ENCODE measurements at regions not wholly inside any gene's neighbourhood (a gene's known extent, or its start where the extent isn't known, plus 50 kb on each side); places are given as distances from the start of the nearest gene placed in this dataset.

- no peak overlapping the region for H3K4me3 ChIP-seq
- H3K27ac ChIP-seq (replicated peaks), result no peak overlapping the region
- DNase-seq, result no peak
- no peaks in the 10 kb centered on the region for H3K4me1 ChIP-seq
- no peaks in the 10 kb centered on the region for H3K9me3 ChIP-seq (replicated peaks)
- no peaks in the 10 kb centered on the region for H3K27me3 ChIP-seq (ENCODE audit: low read depth)
- intact Hi-C loops (cut with micrococcal nuclease), result no loop called here
- no peak for TF ChIP-seq CTCF (IDR thresholded peaks at IDR 0.05; ENCODE audit: borderline replicate concordance)
- H3K36me3 ChIP-seq, result no peaks in the 10 kb centered on the region
Measured at GRCh38 chrX:9273744-9274143, 191.1 kb upstream of the TBL1X start.

GRCh38 chrX:9278475-9279233 is 186.2 kb upstream of the TBL1X start:
- Histone ChIP-seq H3K27me3 (ENCODE audit: low read depth) (no peaks in the 10 kb centered on the region), H3K4me3 (peak overlapping the region; percentile 17), H3K27ac (replicated peaks) (peak overlapping the region; percentile 5), H3K9me3 (replicated peaks) (no peaks in the 10 kb centered on the region), H3K36me3 (no peaks in the 10 kb centered on the region), H3K4me1 (no peaks in the 10 kb centered on the region)
- no peak for DNase-seq
- no peak for TF ChIP-seq CTCF (IDR thresholded peaks at IDR 0.05; ENCODE audit: borderline replicate concordance)
- intact Hi-C loops (cut with micrococcal nuclease), result no loop called here

DNA sequence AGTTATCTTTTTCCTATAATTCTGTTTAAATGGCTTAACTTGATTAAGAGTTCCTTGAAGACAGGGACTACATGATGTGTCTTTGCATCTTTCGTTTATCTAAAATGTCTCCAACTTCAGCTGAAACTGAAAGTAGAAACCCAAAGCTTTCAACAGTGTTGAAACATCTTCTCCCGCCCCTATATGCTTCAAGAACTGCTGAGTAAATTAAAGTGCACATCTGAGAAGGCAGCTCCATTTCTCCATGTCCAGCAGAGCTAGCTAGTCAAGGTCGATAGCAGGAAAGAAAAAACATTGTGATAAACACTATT is 185.7 kb upstream of the TBL1X start:
- TF ChIP-seq CTCF (IDR thresholded peaks at IDR 0.05; ENCODE audit: borderline replicate concordance), result no peak
- intact Hi-C loops (cut with micrococcal nuclease), result no loop called here
- Histone ChIP-seq H3K4me1 (no peaks in the 10 kb centered on the region), H3K27me3 (ENCODE audit: low read depth) (no peaks in the 10 kb centered on the region), H3K4me3 (peak overlapping the region; percentile 17), H3K27ac (replicated peaks) (peak overlapping the region; percentile 5), H3K36me3 (no peaks in the 10 kb centered on the region), H3K9me3 (replicated peaks) (no peaks in the 10 kb centered on the region)
- no peak for DNase-seq

DNA sequence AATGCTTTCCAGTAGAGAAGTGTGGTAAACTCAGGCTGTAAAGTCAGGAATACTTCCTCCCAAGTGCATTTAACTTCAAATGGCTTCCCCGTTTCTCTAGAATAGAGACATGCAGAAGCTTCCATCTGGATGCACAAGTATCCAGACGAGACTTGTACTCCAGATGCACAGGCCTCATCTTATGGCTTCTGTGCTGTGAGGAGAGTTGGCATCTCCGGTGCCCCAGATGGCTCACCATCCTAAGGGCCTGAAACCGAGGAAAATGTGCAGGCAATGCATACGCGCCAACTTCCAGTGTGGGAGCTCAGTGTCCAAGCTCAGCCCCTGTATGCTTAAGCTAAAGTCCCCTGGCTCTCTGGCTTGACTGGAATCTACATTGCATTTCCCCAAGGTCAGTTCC is 184.0 kb upstream of the TBL1X start:
- no peak for DNase-seq
- Histone ChIP-seq H3K27ac (replicated peaks) (no peak overlapping the region), H3K4me3 (no peak overlapping the region), H3K9me3 (replicated peaks) (no peaks in the 10 kb centered on the region), H3K27me3 (ENCODE audit: low read depth) (no peaks in the 10 kb centered on the region), H3K36me3 (no peaks in the 10 kb centered on the region), H3K4me1 (no peaks in the 10 kb centered on the region)
- no peak for TF ChIP-seq CTCF (IDR thresholded peaks at IDR 0.05; ENCODE audit: borderline replicate concordance)
- intact Hi-C loops (cut with micrococcal nuclease), result no loop called here

DNA sequence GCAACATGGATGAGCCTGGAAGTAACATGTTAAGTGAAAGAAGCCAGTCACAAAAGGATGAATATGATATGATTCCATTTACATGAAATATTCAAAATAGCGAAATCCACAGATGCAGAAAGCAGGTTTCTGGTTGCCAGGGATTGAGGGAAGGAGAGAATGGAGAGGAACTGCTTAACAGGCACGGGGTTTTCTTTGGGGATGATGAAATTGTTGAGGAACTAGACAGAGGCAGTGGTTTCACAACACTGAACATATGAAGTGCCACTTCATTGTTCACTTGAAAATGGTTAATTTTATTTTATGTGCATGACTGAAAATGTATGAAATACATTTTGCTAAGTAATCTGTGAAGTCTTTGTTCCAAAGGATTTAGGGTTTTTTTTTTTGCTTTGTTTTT is 182.5 kb upstream of the TBL1X start:
- intact Hi-C loops (cut with micrococcal nuclease), result no loop called here
- TF ChIP-seq CTCF (IDR thresholded peaks at IDR 0.05; ENCODE audit: borderline replicate concordance), result no peak
- no peak for DNase-seq
- Histone ChIP-seq H3K27ac (replicated peaks) (no peak overlapping the region), H3K4me3 (no peak overlapping the region), H3K27me3 (ENCODE audit: low read depth) (no peaks in the 10 kb centered on the region), H3K9me3 (replicated peaks) (no peaks in the 10 kb centered on the region), H3K36me3 (no peaks in the 10 kb centered on the region), H3K4me1 (no peaks in the 10 kb centered on the region)

Data from left ventricle myocardium inferior (tissue), 1 donor.